GM12878 (cell line): ENCODE measurements at regions not wholly inside any gene's neighbourhood (a gene's known extent, or its start where the extent isn't known, plus 50 kb on each side); places are given as distances from the start of the nearest gene placed in this dataset.

Experiments used
- ATAC-seq: fragments of 200-7000 bp; cut with Tn5 transposase; 3 replicates; pipeline ENCODE4 v1.9.1; 2020; ENCODE audit warnings: mild to moderate bottlenecking, moderate library complexity
- BruUV-seq: library from RNA; stranded (reverse); fragments of 400-500 nt; replicated peaks from 2 replicates; lab custom pipeline; 2021; lab: Mats Ljungman, UMichigan
- CTCF ChIA-PET: fragments of 300-600 bp; sonication (Branson Sonifier 250); formaldehyde crosslinking; extraction: SDS; loops from one replicate; lab custom pipeline; 2021; ENCODE audit warnings: inconsistent platforms; lab: Yijun Ruan, JAX
- POLR2A ChIA-PET: fragments of 350-600 bp; formaldehyde crosslinking; extraction: SDS; loops from one replicate; lab custom pipeline; 2021; ENCODE audit warnings: inconsistent platforms; lab: Charles Lee
- RAD21 ChIA-PET: fragments of 300-600 bp; sonication (Branson Sonifier 250); formaldehyde crosslinking; loops from one replicate; lab custom pipeline; 2023; ENCODE audit warnings: antibody characterized with exemption; ENCODE audit not compliant: unreplicated experiment; lab: Charles Lee
- SMC1A ChIA-PET: fragments of 300-600 bp; sonication (Branson Sonifier 250); formaldehyde crosslinking; loops from one replicate; lab custom pipeline; 2023; ENCODE audit not compliant: unreplicated experiment, uncharacterized antibody; lab: Charles Lee
- DNase-seq: peaks from one replicate; pipeline ENCODE4 v3.0.0-alpha.2; 2011; ENCODE audit warnings: low read depth, low spot score
- FAIRE-seq: peaks from 3 replicates; lab custom pipeline; 2011; peaks lifted over from hg19 to GRCh38; lab: Jason Lieb, UNC
- H2AFZ ChIP-seq: 2 replicates; pipeline ENCODE4 v1.6.0; 2011; ENCODE audit warnings: low read depth, low read length, control low read depth; ENCODE audit not compliant: control insufficient read depth
- H3K27ac ChIP-seq: 2 replicates; pipeline ENCODE4 v1.5.1; 2011; ENCODE audit warnings: control low read depth; ENCODE audit not compliant: control insufficient read depth, insufficient read depth
- H3K27me3 ChIP-seq, 2 experiments: replicated peaks in 1 of 2; 2 replicates each; pipeline versions ENCODE4 v1.6.0 to v1.6.1; 2011; ENCODE audit warnings: low read length in 1 of 2; ENCODE audit not compliant: control insufficient read depth in 2 of 2, insufficient read depth in 2 of 2
- H3K36me3 ChIP-seq, 2 experiments: 2 replicates each; pipeline ENCODE4 v1.5.1; 2011; ENCODE audit warnings: low read length in 1 of 2; ENCODE audit not compliant: control insufficient read depth in 2 of 2, insufficient read depth in 2 of 2
- H3K4me1 ChIP-seq: 2 replicates; pipeline ENCODE4 v1.6.1; 2011; ENCODE audit warnings: mild to moderate bottlenecking, low read length, moderate library complexity, mixed read lengths; ENCODE audit not compliant: control insufficient read depth, insufficient read depth
- H3K4me2 ChIP-seq: 2 replicates; pipeline ENCODE4 v1.6.0; 2011; ENCODE audit warnings: control low read depth; ENCODE audit not compliant: control insufficient read depth, insufficient read depth
- H3K4me3 ChIP-seq: fragments of 200-600 bp; sonication (generic); 2 replicates; pipeline ENCODE4 v1.5.1; 2016
- H3K79me2 ChIP-seq: 2 replicates; pipeline ENCODE4 v1.6.0; 2011; ENCODE audit warnings: low read length; ENCODE audit not compliant: control insufficient read depth, insufficient read depth
- H3K9ac ChIP-seq: 2 replicates; pipeline ENCODE4 v1.8.0; 2011; ENCODE audit warnings: low read length, control low read depth, mixed read lengths; ENCODE audit not compliant: control insufficient read depth, insufficient read depth
- H3K9me3 ChIP-seq: replicated peaks from 3 replicates; pipeline ENCODE4 v1.5.1; 2011; ENCODE audit warnings: mild to moderate bottlenecking, low read length; ENCODE audit not compliant: control insufficient read depth, insufficient read depth
- H4K20me1 ChIP-seq: 2 replicates; pipeline ENCODE4 v1.6.0; 2011; ENCODE audit not compliant: control insufficient read depth, insufficient read depth
- KLF5 ChIP-seq: fragments of 450-650 bp; IDR thresholded peaks from 2 replicates; pipeline ENCODE4 v1.6.1; 2014; ENCODE audit warnings: mild to moderate bottlenecking; ENCODE audit not compliant: partially characterized antibody
- NFYA ChIP-seq: IDR thresholded peaks from 2 replicates; pipeline ENCODE4 v1.6.1; 2011; ENCODE audit warnings: low read depth, mild to moderate bottlenecking, low read length, improper control_type of control experiment, borderline replicate concordance
- SKIL ChIP-seq: fragments of 450-650 bp; IDR thresholded peaks from 2 replicates; pipeline ENCODE4 v1.6.1; 2017; ENCODE audit warnings: mild to moderate bottlenecking, low read depth, inconsistent platforms; ENCODE audit not compliant: poor library complexity, severe bottlenecking
- TARDBP ChIP-seq: IDR thresholded peaks from 2 replicates; pipeline ENCODE4 v1.6.1; 2016; ENCODE audit warnings: borderline replicate concordance
- in situ Hi-C: fragments of 300-500 bp; cut with MboI; formaldehyde crosslinking; loops from 9 replicates; pipeline ENCODE4 v1.14.3; 2018; ENCODE audit warnings: mixed read lengths
- intact Hi-C: fragments of 100-400 bp; cut with micrococcal nuclease; formaldehyde crosslinking; loops from one replicate; pipeline ENCODE4 v1.14.2; 2022; ENCODE audit not compliant: unreplicated experiment
- TF ChIP-seq, protein P1 (sequence below): IDR thresholded peaks from 2 replicates; pipeline ENCODE4 v1.6.1; 2012; ENCODE audit warnings: low read depth, low read length, improper control_type of control experiment

GRCh38 chr4:134382478-134383227 lies 181.1 kb upstream of the PABPC4L start:
- ChIA-PET SMC1A (interaction anchor here (1.2 to 1.4 kb wide), 2 partner anchors 8 to 395 kb away, joined by 3 read pairs; no protein-coding TSS in a partner anchor), POLR2A (no interaction called here), CTCF (no interaction called here), RAD21 (no interaction called here)
- DNase-seq (no peak), FAIRE-seq (no peak), ATAC-seq (no peak)
- Histone ChIP-seq H3K27me3 (no peaks in the 10 kb centered on the region; a peak in 1 of 4 replicates), H3K36me3 (no peaks in the 10 kb centered on the region), H4K20me1 (no peaks in the 10 kb centered on the region), H3K79me2 (no peaks in the 10 kb centered on the region), H3K9ac (no peak overlapping the region), H3K4me1 (no peaks in the 10 kb centered on the region), H3K4me3 (no peak overlapping the region), H3K27ac (no peak overlapping the region), H2AFZ (no peak overlapping the region), H3K9me3 (no peaks in the 10 kb centered on the region), H3K4me2 (no peak overlapping the region)
- no peak for TF ChIP-seq SKIL
- in situ Hi-C loops (no loop called here), intact Hi-C loops (no loop called here)
- no TSS peak for BruUV-seq

GRCh38 chr4:134375775-134376174 lies 174.2 kb upstream of the PABPC4L start:
- Histone ChIP-seq H3K9ac (no peak overlapping the region), H3K36me3 (no peaks in the 10 kb centered on the region), H4K20me1 (no peaks in the 10 kb centered on the region), H3K9me3 (no peaks in the 10 kb centered on the region), H3K4me1 (no peaks in the 10 kb centered on the region), H2AFZ (no peak overlapping the region)
- ChIA-PET RAD21 (no interaction called here), POLR2A (no interaction called here)
- DNase-seq (no peak), FAIRE-seq (no peak), ATAC-seq (no peak)
- in situ Hi-C loops: no loop called here
- no TSS peak for BruUV-seq
- intact Hi-C loops: no loop called here
- TF ChIP-seq, protein P1, sequence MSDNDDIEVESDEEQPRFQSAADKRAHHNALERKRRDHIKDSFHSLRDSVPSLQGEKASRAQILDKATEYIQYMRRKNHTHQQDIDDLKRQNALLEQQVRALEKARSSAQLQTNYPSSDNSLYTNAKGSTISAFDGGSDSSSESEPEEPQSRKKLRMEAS: no peak
- no peak for TF ChIP-seq TARDBP
- TF ChIP-seq KLF5: no peak
- TF ChIP-seq NFYA: no peak
- TF ChIP-seq, all 136 proteins: peak for 0
- no peaks in the 10 kb centered on the region; a peak in 1 of 4 replicates for H3K27me3 ChIP-seq
- ChIA-PET SMC1A (no interaction called here), CTCF (no interaction called here)
- H3K27ac ChIP-seq: no peak overlapping the region
- no peak overlapping the region for H3K4me2 ChIP-seq
- no peak overlapping the region for H3K4me3 ChIP-seq
- H3K79me2 ChIP-seq: no peaks in the 10 kb centered on the region
